ENCODE measurements at regions not wholly inside any gene's neighbourhood (a gene's known extent, or its start where the extent isn't known, plus 50 kb on each side); places are given as distances from the start of the nearest gene placed in this dataset.
A peak's percentile ranks its signal among the peaks of the same experiment; 100 is the strongest.
"Not testable (repeated sequence)": the region's sequence is repeated elsewhere in the genome, so short reads cannot be mapped to it uniquely, and the experiment has no call there.

DNA sequence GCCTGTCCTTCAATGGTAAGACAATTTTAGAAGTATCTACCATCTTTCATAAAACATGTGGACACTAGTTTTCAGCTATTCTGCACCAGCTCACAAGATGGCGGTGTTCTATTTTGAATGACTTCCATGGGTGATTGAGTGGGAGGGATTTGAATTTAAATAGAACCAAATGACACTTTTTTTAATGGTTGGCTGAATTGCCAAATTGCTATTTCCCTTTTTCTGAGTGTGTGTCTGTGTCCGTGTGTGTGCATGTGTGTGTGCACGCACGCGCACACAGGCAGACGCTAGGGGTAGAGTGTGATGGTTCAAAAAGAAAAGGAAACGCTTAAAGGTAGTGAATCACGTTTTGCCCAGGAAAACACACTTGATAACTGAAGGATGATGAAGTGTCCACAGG is 362.6 kb downstream of the DAD1 start:
- no peak for DNase-seq (ENCODE audit: low read depth in 3 of 3, low spot score in 2 of 3)

DNA sequence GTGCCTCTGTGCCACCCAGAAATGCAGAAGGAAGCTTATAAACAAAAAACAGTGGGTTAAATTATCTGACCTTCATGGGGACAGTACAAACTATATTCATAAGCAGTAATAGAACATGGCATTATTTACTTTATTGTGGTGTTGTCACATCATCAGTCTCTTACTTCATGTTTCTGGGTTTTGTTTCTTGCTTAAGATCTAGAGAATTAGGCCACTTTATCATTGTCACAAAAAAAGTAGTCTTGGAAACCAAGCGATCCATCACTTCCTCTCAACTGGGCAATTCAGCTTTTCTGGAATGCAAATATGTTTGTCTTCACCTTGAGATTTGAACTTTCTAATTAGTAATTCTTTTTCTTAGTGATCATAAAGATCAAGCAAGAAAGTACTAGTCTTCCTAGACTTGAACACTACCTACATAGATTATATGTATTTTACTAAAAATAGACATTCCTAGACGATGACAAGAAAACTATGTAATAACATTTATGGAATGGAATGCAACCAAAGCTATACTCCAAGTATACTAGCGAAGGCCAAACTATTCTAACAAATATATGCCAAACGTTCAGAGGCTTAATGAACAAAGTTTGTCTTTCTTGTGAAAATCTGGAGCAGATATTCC is 363.4 kb downstream of the DAD1 start:
- DNase-seq (ENCODE audit: low read depth in 3 of 3, low spot score in 2 of 3), result no peak

DNA sequence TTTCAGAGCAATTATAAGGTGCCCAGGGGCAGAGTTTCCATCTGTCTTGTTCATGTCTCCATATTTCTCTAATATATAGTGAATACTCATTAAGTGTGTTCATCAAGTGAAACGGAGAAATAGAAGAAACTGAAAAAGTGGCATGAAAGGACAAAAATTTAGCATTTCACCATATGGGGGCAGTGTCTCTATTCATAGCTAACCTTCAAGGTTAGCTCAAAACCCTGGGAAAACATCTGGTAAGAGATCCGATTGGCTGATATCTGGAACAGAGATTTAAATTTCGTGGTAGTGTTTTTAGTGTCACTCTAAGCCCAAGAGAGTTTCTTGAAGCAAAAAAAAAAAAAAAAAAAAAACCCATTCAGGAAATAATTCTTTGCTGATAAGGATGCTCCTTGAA is 367.5 kb downstream of the DAD1 start:
- DNase-seq (ENCODE audit: low read depth in 3 of 3, low spot score in 2 of 3), result no peak

GRCh38 chr14:22220427-22220826 is 368.6 kb downstream of the DAD1 start:
- DNase-seq (ENCODE audit: low read depth in 3 of 3, low spot score in 2 of 3), result no peak

DNA sequence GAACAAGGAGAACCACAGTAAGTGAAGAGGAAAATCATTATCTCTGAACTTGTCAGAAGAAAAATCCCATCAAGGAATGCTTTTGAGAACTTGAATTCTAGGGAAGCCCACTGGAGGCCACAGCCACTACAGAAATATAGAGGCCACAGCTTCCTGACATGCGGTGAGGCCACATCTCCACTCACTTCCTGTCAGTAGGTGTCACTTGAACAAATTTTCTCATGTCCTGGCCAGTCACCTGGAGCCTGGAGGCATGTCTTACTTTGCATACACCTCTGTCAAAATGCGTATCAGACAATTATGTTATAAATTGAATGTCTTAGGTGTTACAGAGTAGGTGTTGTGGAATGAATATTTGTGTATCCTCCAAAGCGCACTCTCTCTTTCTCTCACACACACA is 370.3 kb downstream of the DAD1 start:
- DNase-seq (ENCODE audit: low read depth in 3 of 3, low spot score in 2 of 3), result no peak

DNA sequence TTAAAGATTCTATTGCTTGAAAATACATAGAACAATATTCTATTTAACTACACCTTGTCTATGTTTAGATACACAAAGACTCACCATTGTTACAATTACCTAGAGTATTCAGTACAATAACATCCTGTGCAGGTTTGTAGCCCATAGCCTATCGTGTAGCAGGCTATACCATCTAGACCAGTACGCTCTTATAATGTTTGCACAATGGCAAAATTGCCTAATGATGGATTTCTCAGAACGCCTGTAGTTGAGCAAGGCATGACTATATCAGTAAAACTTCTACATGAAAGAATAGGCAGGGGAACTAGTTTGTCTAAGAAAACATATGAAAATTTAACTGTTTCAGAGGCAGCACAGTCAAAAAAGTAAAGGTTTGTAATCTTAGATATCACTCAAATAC is 375.9 kb downstream of the DAD1 start:
- no peak for DNase-seq (ENCODE audit: low read depth in 3 of 3, low spot score in 2 of 3)

DNA sequence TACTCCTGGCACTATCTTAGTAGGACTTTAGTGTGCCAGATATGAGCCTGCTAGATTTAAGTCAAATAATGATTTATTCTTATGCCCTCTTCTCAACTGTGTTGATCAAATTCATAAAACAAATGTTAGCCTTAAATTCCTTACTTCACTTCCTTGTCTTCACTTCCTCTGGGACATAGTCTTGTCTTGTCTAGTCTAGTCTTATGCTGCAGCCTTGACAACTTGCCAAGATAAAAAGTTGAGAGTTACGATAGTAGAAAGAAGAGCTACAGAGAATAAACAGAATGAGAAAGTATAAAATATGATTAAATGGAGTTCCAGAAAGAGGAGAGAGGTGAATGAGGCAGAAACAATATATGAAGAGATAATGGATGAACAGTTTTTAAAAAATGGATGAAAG is 378.1 kb downstream of the DAD1 start:
- DNase-seq (ENCODE audit: low read depth in 3 of 3, low spot score in 2 of 3), result no peak

GRCh38 chr14:22210026-22210425 is 379.0 kb downstream of the DAD1 start:
- DNase-seq (ENCODE audit: low read depth in 3 of 3, low spot score in 2 of 3), result no peak

GRCh38 chr14:22203036-22203435 is 386.0 kb downstream of the DAD1 start:
- no peak for DNase-seq (ENCODE audit: low read depth in 3 of 3, low spot score in 2 of 3)

DNA sequence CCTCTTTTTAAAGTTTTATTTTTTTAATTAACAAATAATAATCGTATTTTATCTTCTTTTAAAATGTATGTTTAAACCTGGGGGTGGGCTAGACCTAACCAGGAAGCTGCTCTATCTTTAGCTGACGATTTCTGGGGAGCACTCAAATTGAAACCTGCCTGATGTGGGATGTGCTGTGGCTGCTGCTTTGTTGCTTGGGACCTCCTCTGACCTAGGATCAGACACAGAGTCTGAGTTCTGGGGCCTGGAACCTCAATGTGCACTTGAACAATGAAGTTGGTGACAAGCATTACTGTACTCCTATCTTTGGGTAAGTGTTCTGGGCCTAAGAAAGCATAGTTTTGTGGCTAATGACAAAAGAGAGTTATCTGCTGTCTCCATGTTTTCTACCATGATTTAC is 386.7 kb downstream of the DAD1 start:
- no peak for DNase-seq (ENCODE audit: low read depth in 3 of 3, low spot score in 2 of 3)

GRCh38 chr14:22200977-22201605 is 387.9 kb downstream of the DAD1 start:
- peak in 1 of 3 donors; percentile 15 for DNase-seq (ENCODE audit: low read depth in 3 of 3, low spot score in 2 of 3)

DNA sequence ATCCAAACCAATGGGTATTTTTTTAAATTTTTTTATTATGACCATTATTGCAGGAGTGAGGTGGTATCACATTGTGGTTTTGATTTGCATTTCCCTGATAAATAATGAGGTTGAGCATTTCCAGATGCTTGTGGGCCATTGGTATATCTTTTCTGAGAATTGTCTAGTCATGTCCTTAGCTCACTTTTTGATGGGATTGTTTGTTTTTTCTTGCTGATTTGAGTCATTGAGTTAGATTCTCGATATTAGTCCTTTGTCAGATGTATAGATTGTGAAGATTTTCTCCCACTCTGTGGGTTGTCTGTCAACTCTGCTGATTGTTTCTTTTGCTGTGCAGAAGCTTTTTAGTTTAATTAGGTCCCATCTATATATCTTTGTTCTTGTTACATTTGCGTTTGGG is 388.9 kb downstream of the DAD1 start:
- not testable (repeated sequence) for DNase-seq (ENCODE audit: low read depth in 3 of 3, low spot score in 2 of 3)

GRCh38 chr14:22194664-22195063 is 394.4 kb downstream of the DAD1 start:
- DNase-seq (ENCODE audit: low read depth in 3 of 3, low spot score in 2 of 3), result no peak

- no peak for DNase-seq (ENCODE audit: low read depth in 3 of 3, low spot score in 2 of 3)
Measured at GRCh38 chr14:22190411-22191191, 398.4 kb downstream of the DAD1 start.

DNA sequence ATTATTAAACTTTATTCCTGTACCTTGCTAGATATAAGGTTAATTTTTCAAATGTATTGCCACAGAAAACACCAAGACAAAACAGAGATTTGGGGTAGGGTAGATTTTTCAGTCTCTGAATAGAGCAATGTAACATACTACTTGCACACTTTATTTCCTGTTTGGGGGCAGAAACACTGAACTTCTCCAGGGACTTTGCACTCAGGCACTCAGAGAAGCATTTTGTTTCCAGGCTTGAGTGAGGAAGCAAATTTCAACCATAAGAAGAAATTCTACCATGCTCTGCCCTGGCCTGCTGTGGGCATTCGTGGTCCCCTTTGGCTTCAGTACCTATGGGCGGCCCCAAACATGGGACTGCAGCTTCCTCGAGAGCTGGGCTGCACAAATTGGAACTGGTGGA is 399.1 kb downstream of the DAD1 start:
- no peak for DNase-seq (ENCODE audit: low read depth in 3 of 3, low spot score in 2 of 3)

GRCh38 chr14:22188318-22188717 is 400.7 kb downstream of the DAD1 start:
- DNase-seq (ENCODE audit: low read depth in 3 of 3, low spot score in 2 of 3), result no peak

DNA sequence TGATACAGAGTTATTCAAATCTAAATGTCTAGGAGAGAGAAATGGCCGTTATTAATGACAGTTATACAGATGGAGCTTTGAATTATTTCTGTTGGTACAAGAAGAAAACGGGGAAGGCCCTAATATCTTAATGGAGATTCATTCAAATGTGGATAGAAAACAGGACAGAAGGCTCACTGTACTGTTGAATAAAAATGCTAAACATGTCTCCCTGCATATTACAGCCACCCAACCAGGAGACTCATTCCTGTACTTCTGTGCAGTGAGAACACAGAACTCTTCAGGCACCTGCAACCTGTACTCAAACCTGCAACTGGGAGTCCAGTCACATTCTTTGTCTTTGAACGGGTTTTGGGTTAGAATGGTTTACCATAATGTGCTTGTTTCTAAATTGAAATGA is 403.2 kb downstream of the DAD1 start:
- no peak for DNase-seq (ENCODE audit: low read depth in 3 of 3, low spot score in 2 of 3)

GRCh38 chr14:22185191-22185590 is 403.8 kb downstream of the DAD1 start:
- no peak for DNase-seq (ENCODE audit: low read depth in 3 of 3, low spot score in 2 of 3)

- DNase-seq (ENCODE audit: low read depth in 3 of 3, low spot score in 2 of 3), result no peak
Measured at GRCh38 chr14:22184830-22185168, 404.2 kb downstream of the DAD1 start.

GRCh38 chr14:22184157-22184829 is 404.7 kb downstream of the DAD1 start:
- DNase-seq (ENCODE audit: low read depth in 3 of 3, low spot score in 2 of 3), result no peak

GRCh38 chr14:22180045-22180444 is 409.0 kb downstream of the DAD1 start:
- no peak for DNase-seq (ENCODE audit: low read depth in 3 of 3, low spot score in 2 of 3)

- no peak for DNase-seq (ENCODE audit: low read depth in 3 of 3, low spot score in 2 of 3)
Measured at GRCh38 chr14:22179190-22179589, 409.8 kb downstream of the DAD1 start.

Data from right renal cortex interstitium (tissue), 3 donors.